PC-3 (cell line): ENCODE measurements at regions not wholly inside any gene's neighbourhood (a gene's known extent, or its start where the extent isn't known, plus 50 kb on each side); places are given as distances from the start of the nearest gene placed in this dataset.

Source experiments
- ATAC-seq: fragments of 200-7000 bp; cut with Tn5 transposase; 2 replicates; pipeline ENCODE4 v1.9.1; 2020; ENCODE audit warnings: mild to moderate bottlenecking, moderate library complexity
- BruUV-seq: library from RNA; stranded (reverse); fragments of 400-500 nt; replicated peaks from 2 replicates; lab custom pipeline; 2021; lab: Mats Ljungman, UMichigan
- CTCF ChIA-PET: fragments of 300-600 bp; sonication (Branson Sonifier 250); formaldehyde crosslinking; loops from one replicate; lab custom pipeline; 2022; ENCODE audit warnings: antibody characterized with exemption; lab: Charles Lee
- POLR2A ChIA-PET: fragments of 300-600 bp; sonication (Branson Sonifier 250); formaldehyde crosslinking; loops from one replicate; lab custom pipeline; 2022; ENCODE audit warnings: antibody characterized with exemption; ENCODE audit not compliant: unreplicated experiment; lab: Charles Lee
- DNase-seq: peaks from one replicate; pipeline ENCODE4 v3.0.0-alpha.2; 2015
- H2AFZ ChIP-seq: fragments of 300-600 bp; sonication (generic); 2 replicates; pipeline ENCODE4 v1.6.0; 2016; ENCODE audit warnings: antibody characterized with exemption, low read length
- H3F3A ChIP-seq: fragments of 300-600 bp; sonication (generic); one replicate; pipeline ENCODE4 v1.6.0; 2017; ENCODE audit warnings: antibody characterized with exemption, low read length, control low read depth, mild to moderate bottlenecking; ENCODE audit not compliant: unreplicated experiment
- H3K27ac ChIP-seq: fragments of 300-600 bp; sonication (generic); 2 replicates; pipeline ENCODE4 v1.5.1; 2016; ENCODE audit warnings: mild to moderate bottlenecking, low read length
- H3K27me3 ChIP-seq: fragments of 300-600 bp; sonication (generic); 2 replicates; pipeline ENCODE4 v1.6.1; 2016; ENCODE audit warnings: low read length, mixed read lengths
- H3K36me3 ChIP-seq: fragments of 300-600 bp; sonication (generic); 2 replicates; pipeline ENCODE4 v1.6.1; 2016; ENCODE audit warnings: low read depth, mixed run types, low read length, mixed read lengths
- H3K4me1 ChIP-seq: fragments of 300-600 bp; sonication (generic); 2 replicates; pipeline ENCODE4 v1.5.1; 2016; ENCODE audit warnings: low read length; ENCODE audit not compliant: insufficient read depth
- H3K4me2 ChIP-seq: fragments of 300-600 bp; sonication (generic); 2 replicates; pipeline ENCODE4 v1.6.0; 2016; ENCODE audit warnings: low read length
- H3K4me3 ChIP-seq: fragments of 300-600 bp; sonication (generic); 2 replicates; pipeline ENCODE4 v1.5.1; 2016; ENCODE audit warnings: mild to moderate bottlenecking, low read length, mixed read lengths
- H3K79me2 ChIP-seq: fragments of 300-600 bp; sonication (generic); 2 replicates; pipeline ENCODE4 v1.6.1; 2017; ENCODE audit warnings: low read length, mixed read lengths
- H3K9ac ChIP-seq: fragments of 300-600 bp; sonication (generic); 2 replicates; pipeline ENCODE4 v1.6.0; 2016; ENCODE audit warnings: mild to moderate bottlenecking, low read length
- H3K9me2 ChIP-seq: fragments of 300-600 bp; sonication (generic); replicated peaks from 2 replicates; pipeline ENCODE4 v1.6.1; 2016; ENCODE audit warnings: mixed run types, low read length, mixed read lengths
- H3K9me3 ChIP-seq: fragments of 300-600 bp; sonication (generic); 2 replicates; pipeline ENCODE4 v1.6.1; 2016; ENCODE audit warnings: low read length, mixed read lengths
- H4K20me1 ChIP-seq: fragments of 300-600 bp; sonication (generic); 2 replicates; pipeline ENCODE4 v1.6.1; 2016; ENCODE audit warnings: low read length, mixed read lengths
- CTCF ChIP-seq: fragments of 300-600 bp; sonication (generic); conservative IDR thresholded peaks from 2 replicates; pipeline ENCODE4 v1.5.1; 2017; ENCODE audit warnings: antibody characterized with exemption, low read depth, mild to moderate bottlenecking, low read length
- EZH2 ChIP-seq: fragments of 300-600 bp; sonication (generic); IDR thresholded peaks from one replicate; pipeline ENCODE4 v1.6.1; 2017; ENCODE audit warnings: antibody characterized with exemption, mild to moderate bottlenecking, low read length; ENCODE audit not compliant: unreplicated experiment
- EZH2phosphoT487 ChIP-seq: fragments of 300-600 bp; sonication (generic); IDR thresholded peaks from 2 replicates; pipeline ENCODE4 v1.6.1; 2018; ENCODE audit warnings: mild to moderate bottlenecking, antibody characterized with exemption, low read length, borderline replicate concordance
- intact Hi-C: fragments of 100-400 bp; cut with micrococcal nuclease; formaldehyde crosslinking; loops from 2 replicates; pipeline ENCODE4 v1.9.0; 2023

DNA sequence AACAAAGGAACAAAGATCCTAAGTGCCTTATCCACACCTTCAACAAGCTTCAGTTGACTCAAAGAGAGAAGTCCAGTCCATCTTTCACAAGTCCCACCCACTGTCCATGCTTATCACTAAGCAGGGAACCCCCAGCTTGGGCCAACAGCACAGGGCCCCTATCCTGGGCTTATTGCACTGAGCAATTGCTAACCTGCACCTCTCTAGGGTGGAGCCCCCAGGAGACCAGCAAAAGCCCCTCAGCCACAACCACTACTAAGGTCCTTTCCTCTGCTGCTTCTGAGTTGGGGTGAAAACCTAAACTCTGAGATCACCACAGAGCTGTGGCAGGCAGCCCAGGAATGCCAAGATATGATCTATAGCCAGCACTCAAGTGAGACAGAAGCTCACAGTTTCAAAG is 96.7 kb upstream of the PBDC1 start:
- TF ChIP-seq EZH2phosphoT487 (no peak), EZH2 (no peak), CTCF (no peak)
- ATAC-seq (no peak), DNase-seq (no peak)
- Histone ChIP-seq H4K20me1 (no peaks in the 10 kb centered on the region), H3K4me2 (no peak overlapping the region), H3K9me2 (no peaks in the 10 kb centered on the region), H3K36me3 (no peaks in the 10 kb centered on the region), H3F3A (no peaks in the 10 kb centered on the region), H3K27me3 (no peaks in the 10 kb centered on the region), H3K4me3 (no peak overlapping the region), H3K9me3 (no peaks in the 10 kb centered on the region), H3K79me2 (no peaks in the 10 kb centered on the region), H3K9ac (no peak overlapping the region), H3K4me1 (no peaks in the 10 kb centered on the region), H3K27ac (no peak overlapping the region), H2AFZ (no peak overlapping the region)
- intact Hi-C loops, result no loop called here
- ChIA-PET CTCF (no interaction called here), POLR2A (no interaction called here)
- BruUV-seq, result no TSS peak

GRCh38 chrX:76109654-76110053 is 63.2 kb upstream of the PBDC1 start:
- no peaks in the 10 kb centered on the region for H4K20me1 ChIP-seq
- no peaks in the 10 kb centered on the region for H3K9me2 ChIP-seq
- H3K36me3 ChIP-seq, result no peaks in the 10 kb centered on the region
- no peaks in the 10 kb centered on the region for H3K4me1 ChIP-seq
- intact Hi-C loops, result no loop called here
- TF ChIP-seq EZH2phosphoT487 (no peak), EZH2 (no peak), CTCF (no peak)
- no peak overlapping the region for H3K27ac ChIP-seq
- POLR2A ChIA-PET, result no interaction called here
- CTCF ChIA-PET, result no interaction called here
- H3F3A ChIP-seq, result no peaks in the 10 kb centered on the region
- no TSS peak for BruUV-seq
- H3K27me3 ChIP-seq, result no peaks in the 10 kb centered on the region
- no peak overlapping the region for H2AFZ ChIP-seq
- no peak for ATAC-seq
- 0 out of 2 replicates have a peak overlapping the region, but pooled peaks have one; percentile 31 for H3K4me2 ChIP-seq
- H3K9me3 ChIP-seq, result no peaks in the 10 kb centered on the region
- no peak for DNase-seq
- no peak overlapping the region for H3K9ac ChIP-seq
- no peaks in the 10 kb centered on the region for H3K79me2 ChIP-seq
- no peak overlapping the region for H3K4me3 ChIP-seq
